HEK293 (cell line): ENCODE measurements at regions not wholly inside any gene's neighbourhood (a gene's known extent, or its start where the extent isn't known, plus 50 kb on each side); places are given as distances from the start of the nearest gene placed in this dataset.

Experiments
- CTCF ChIA-PET: fragments of 350-600 bp; formaldehyde crosslinking; extraction: SDS; loops from one replicate; lab custom pipeline; 2021; ENCODE audit warnings: antibody characterized with exemption; lab: Yijun Ruan, JAX
- POLR2A ChIA-PET: fragments of 300-600 bp; formaldehyde crosslinking; extraction: SDS; loops from one replicate; lab custom pipeline; 2020; ENCODE audit warnings: antibody characterized with exemption, inconsistent platforms; lab: Yijun Ruan, JAX
- H3K27ac ChIP-seq: fragments of 200-500 bp; sonication (Bioruptor generic); 2 replicates; pipeline ENCODE4 v1.5.1; 2014; ENCODE audit warnings: low read depth, low read length, control low read depth, inconsistent platforms; ENCODE audit errors: extremely low read depth
- H3K36me3 ChIP-seq, 2 experiments: fragments of 200-500 bp in 1 of 2; sonication (Bioruptor generic) in 1 of 2; 1 replicate in 1 of 2; 2 replicates in 1 of 2; pipeline ENCODE4 v1.5.1; 2014 to 2017; ENCODE audit warnings: inconsistent platforms in 2 of 2, low read length in 2 of 2; ENCODE audit not compliant: control insufficient read depth in 2 of 2, insufficient read depth in 1 of 2
- H3K4me1 ChIP-seq: fragments of 200-500 bp; sonication (Bioruptor generic); 2 replicates; pipeline ENCODE4 v1.5.1; 2014; ENCODE audit warnings: mild to moderate bottlenecking, low read length, inconsistent platforms; ENCODE audit not compliant: control insufficient read depth, insufficient read depth
- H3K4me3 ChIP-seq: 2 replicates; pipeline ENCODE4 v1.5.1; 2011; ENCODE audit warnings: low read depth, mild to moderate bottlenecking, control low read depth, low read length, moderate library complexity
- H3K9me3 ChIP-seq: fragments of 200-500 bp; sonication (Bioruptor generic); 2 replicates; pipeline ENCODE4 v1.5.1; 2014; ENCODE audit warnings: low read depth, low read length, inconsistent platforms; ENCODE audit not compliant: control insufficient read depth, insufficient read depth
- IKZF3 ChIP-seq: fragments of 450-650 bp; IDR thresholded peaks from 2 replicates; pipeline ENCODE4 v1.5.0; 2018; ENCODE audit warnings: missing biosample characterization, mild to moderate bottlenecking, missing genetic modification characterization, moderate library complexity
- OSR2 ChIP-seq: fragments of 450-650 bp; formaldehyde crosslinking; IDR thresholded peaks from 2 replicates; pipeline ENCODE4 v1.5.1; 2016; ENCODE audit warnings: missing biosample characterization, missing genetic modification characterization
- PRDM1 ChIP-seq: fragments of 450-650 bp; formaldehyde crosslinking; IDR thresholded peaks from 2 replicates; pipeline ENCODE4; 2016; ENCODE audit warnings: missing biosample characterization, missing genetic modification characterization
- PRDM10 ChIP-seq: fragments of 450-650 bp; formaldehyde crosslinking; IDR thresholded peaks from 2 replicates; pipeline ENCODE4 v1.5.1; 2016; ENCODE audit warnings: missing biosample characterization, missing genetic modification characterization
- REST ChIP-seq: fragments of 450-650 bp; formaldehyde crosslinking; IDR thresholded peaks from 2 replicates; pipeline ENCODE4 v1.5.1; 2016; ENCODE audit warnings: missing biosample characterization, missing genetic modification characterization
- SCRT2 ChIP-seq: fragments of 450-650 bp; formaldehyde crosslinking; IDR thresholded peaks from 2 replicates; pipeline ENCODE4 v1.5.1; 2016; ENCODE audit warnings: missing biosample characterization, missing genetic modification characterization
- SETDB1 ChIP-seq: IDR thresholded peaks from one replicate; pipeline ENCODE4 v1.6.1; 2017; ENCODE audit warnings: mild to moderate bottlenecking, low read length, moderate library complexity, mixed read lengths; ENCODE audit not compliant: insufficient read length
- ZBTB17 ChIP-seq: fragments of 450-650 bp; formaldehyde crosslinking; IDR thresholded peaks from 2 replicates; pipeline ENCODE4 v1.5.1; 2016; ENCODE audit warnings: missing biosample characterization, missing genetic modification characterization
- ZEB2 ChIP-seq: fragments of 450-650 bp; formaldehyde crosslinking; IDR thresholded peaks from 2 replicates; pipeline ENCODE4 v1.5.1; 2016; ENCODE audit warnings: missing biosample characterization, missing genetic modification characterization
- ZFP41 ChIP-seq: fragments of 450-650 bp; formaldehyde crosslinking; IDR thresholded peaks from 2 replicates; pipeline ENCODE4 v1.5.1; 2016; ENCODE audit warnings: missing biosample characterization, missing genetic modification characterization, borderline replicate concordance
- ZNF121 ChIP-seq: fragments of 450-650 bp; formaldehyde crosslinking; IDR thresholded peaks from 2 replicates; pipeline ENCODE4 v1.5.1; 2016; ENCODE audit warnings: missing biosample characterization, missing genetic modification characterization
- ZNF18 ChIP-seq: fragments of 450-650 bp; formaldehyde crosslinking; IDR thresholded peaks from 2 replicates; pipeline ENCODE4 v1.5.1; 2016; ENCODE audit warnings: missing biosample characterization, missing genetic modification characterization
- ZNF19 ChIP-seq: fragments of 450-650 bp; formaldehyde crosslinking; IDR thresholded peaks from 2 replicates; pipeline ENCODE4; 2016; ENCODE audit warnings: missing biosample characterization, missing genetic modification characterization, low read depth
- ZNF398 ChIP-seq: fragments of 450-650 bp; formaldehyde crosslinking; IDR thresholded peaks from 2 replicates; pipeline ENCODE4 v1.5.1; 2017; ENCODE audit warnings: missing biosample characterization, missing genetic modification characterization
- ZNF473 ChIP-seq: fragments of 450-650 bp; formaldehyde crosslinking; IDR thresholded peaks from 2 replicates; pipeline ENCODE4 v1.5.1; 2017; ENCODE audit warnings: missing biosample characterization, missing genetic modification characterization
- ZNF514 ChIP-seq: fragments of 450-650 bp; formaldehyde crosslinking; IDR thresholded peaks from 2 replicates; pipeline ENCODE4 v1.5.1; 2016; ENCODE audit warnings: missing biosample characterization, missing genetic modification characterization

GRCh38 chr12:89826468-89826867, 117.8 kb upstream of the ATP2B1 start:
- CTCF ChIA-PET = no interaction called here

GRCh38 chr12:89825591-89826449, 117.2 kb upstream of the ATP2B1 start:
- Histone ChIP-seq H3K27ac (0 out of 2 replicates have a peak overlapping the region, but pooled peaks have one; percentile 2), H3K9me3 (no peaks in the 10 kb centered on the region), H3K36me3 (no peaks in the 10 kb centered on the region), H3K4me3 (no peak overlapping the region), H3K4me1 (peaks cover 18% of the 10 kb centered on the region)
- CTCF ChIA-PET = no interaction called here
- POLR2A ChIA-PET = no interaction called here
- TF ChIP-seq SCRT2 (tag by site-specific recombination) = peak; percentile 57
- TF ChIP-seq ZEB2 (tag by site-specific recombination) = 0 out of 2 replicates have a peak, but pooled peaks have one; percentile 14
- TF ChIP-seq ZNF398 (tag by site-specific recombination) = peak; percentile 71
- TF ChIP-seq PRDM1 (tag by site-specific recombination) = peak; percentile 78
- TF ChIP-seq ZBTB17 = peak; percentile 60
- 0 out of 2 replicates have a peak, but pooled peaks have one; percentile 42 for TF ChIP-seq OSR2 (tag by site-specific recombination)
- no peak for TF ChIP-seq SETDB1
- TF ChIP-seq ZNF514 (tag by site-specific recombination) = no peak
- peak; percentile 84 for TF ChIP-seq PRDM10
- no peak for TF ChIP-seq ZNF121 (tag by site-specific recombination)

More at GRCh38 chr12:89826468-89826867, 117.8 kb upstream of the ATP2B1 start:
- TF ChIP-seq IKZF3 (no peak), ZNF18 (tag by site-specific recombination) (no peak), ZNF19 (tag by site-specific recombination) (no peak), ZNF473 (tag by site-specific recombination) (no peak), REST (tag by site-specific recombination) (no peak), ZFP41 (tag by site-specific recombination) (no peak)
- Histone ChIP-seq H3K4me1 (peaks cover 18% of the 10 kb centered on the region), H3K4me3 (no peak overlapping the region), H3K9me3 (no peaks in the 10 kb centered on the region), H3K36me3 (no peaks in the 10 kb centered on the region), H3K27ac (no peak overlapping the region)
- POLR2A ChIA-PET = no interaction called here
